ENCODE measurements at regions not wholly inside any gene's neighbourhood (a gene's known extent, or its start where the extent isn't known, plus 50 kb on each side); places are given as distances from the start of the nearest gene placed in this dataset.

DNA sequence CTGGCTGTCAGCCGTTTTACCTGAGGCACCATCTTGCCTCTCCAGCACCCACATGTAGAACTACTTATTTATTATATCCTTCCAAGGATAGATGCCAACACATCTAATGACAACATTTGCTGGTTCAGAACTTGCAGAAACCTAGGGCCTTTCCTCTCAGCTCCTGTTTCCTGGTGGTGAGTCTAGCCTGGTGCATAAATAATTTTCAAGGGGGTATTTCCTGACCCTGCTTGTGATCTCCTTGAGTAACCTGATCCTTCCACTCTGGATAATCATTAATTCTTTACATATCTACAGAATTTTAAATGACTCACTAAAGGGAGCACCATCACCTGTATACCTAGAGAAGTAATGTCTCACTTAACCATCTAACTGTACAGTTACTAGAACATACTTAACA lies 153.4 kb downstream of the PPARGC1A start:
- WGBS (ENCODE audit: insufficient coverage): 88% methylated on average over 1 of the region's 1 CpG
- Mint-ChIP-seq H3K27me3 (no peaks in the 10 kb centered on the region), H3K4me1 (no peaks in the 10 kb centered on the region), H3K9me3 (ENCODE audit: insufficient read depth) (no peaks in the 10 kb centered on the region), H3K4me3 (no peak overlapping the region), H3K27ac (no peak overlapping the region)
- no peaks in the 10 kb centered on the region for H3K79me2 ChIP-seq (ENCODE audit: control insufficient read depth, insufficient read depth, low read length)
- no peaks in the 10 kb centered on the region for H3K4me1 ChIP-seq (ENCODE audit: control insufficient read depth in 2 of 2, insufficient read depth in 2 of 2, low read length in 2 of 2)
- no peak for DNase-seq
- H4K20me1 ChIP-seq (ENCODE audit: control insufficient read depth, insufficient read depth, low read length, poor library complexity, severe bottlenecking): no peaks in the 10 kb centered on the region
- H3K27me3 ChIP-seq (replicated peaks in 1 of 4; ENCODE audit: control extremely low read depth in 1 of 4, control insufficient read depth in 3 of 4, insufficient read depth in 4 of 4, low read length in 3 of 4): no peaks in the 10 kb centered on the region
- no peak overlapping the region for H3K9ac ChIP-seq (ENCODE audit: low read length)
- no peaks in the 10 kb centered on the region for H3K36me3 ChIP-seq (replicated peaks in 1 of 2; ENCODE audit: control extremely low read depth in 1 of 2, control insufficient read depth in 1 of 2, extremely low read depth in 1 of 2, insufficient read depth in 2 of 2, low read length in 1 of 2)
- ATAC-seq (ENCODE audit: low read depth): no peak
- ChIA-PET CTCF (no interaction called here), POLR2A (no interaction called here)
- TF ChIP-seq CTCF (IDR thresholded peaks at IDR 0.05): no peak
- no peak for TF ChIP-seq EZH2 (IDR thresholded peaks at IDR 0.05; ENCODE audit: borderline replicate concordance, insufficient read depth, low read depth, low read length, poor library complexity, severe bottlenecking)
- intact Hi-C loops (cut with micrococcal nuclease): no loop called here
- no peak overlapping the region for H2AFZ ChIP-seq (ENCODE audit: insufficient read depth, low read depth, low read length, poor library complexity, severe bottlenecking)
- H3K9me3 ChIP-seq (ENCODE audit: control extremely low read depth in 1 of 3, control insufficient read depth in 2 of 3, insufficient read depth in 1 of 3, low read length in 2 of 3): peaks cover 0 to 1% (median 0%) of the 10 kb centered on the region in 3 donors
- no peak overlapping the region for H3K27ac ChIP-seq (ENCODE audit: low read length in 2 of 2)
- H3K4me2 ChIP-seq (replicated peaks; ENCODE audit: low read depth, low read length, poor library complexity, severe bottlenecking): no peak overlapping the region
- H3K4me3 ChIP-seq (ENCODE audit: control extremely low read depth in 1 of 5, extremely low read depth in 1 of 5, insufficient read depth in 1 of 5, low read depth in 2 of 5, low read length in 4 of 5): no peak overlapping the region

- CTCF ChIA-PET: no interaction called here
- no peaks in the 10 kb centered on the region for H3K4me1 Mint-ChIP-seq
- no peaks in the 10 kb centered on the region for H3K79me2 ChIP-seq (ENCODE audit: control insufficient read depth, insufficient read depth, low read length)
- H3K36me3 ChIP-seq (replicated peaks in 1 of 2; ENCODE audit: control extremely low read depth in 1 of 2, control insufficient read depth in 1 of 2, extremely low read depth in 1 of 2, insufficient read depth in 2 of 2, low read length in 1 of 2): no peaks in the 10 kb centered on the region
- H3K9me3 Mint-ChIP-seq (ENCODE audit: insufficient read depth): peaks cover 2% of the 10 kb centered on the region
- peaks cover 0 to 1% (median 0%) of the 10 kb centered on the region in 3 donors for H3K9me3 ChIP-seq (ENCODE audit: control extremely low read depth in 1 of 3, control insufficient read depth in 2 of 3, insufficient read depth in 1 of 3, low read length in 2 of 3)
- H3K27me3 Mint-ChIP-seq: no peaks in the 10 kb centered on the region
- DNase-seq (no peak), ATAC-seq (ENCODE audit: low read depth) (no peak)
- no peak overlapping the region for H3K4me3 Mint-ChIP-seq
- H3K27ac Mint-ChIP-seq: no peak overlapping the region
- H3K27me3 ChIP-seq (replicated peaks in 1 of 4; ENCODE audit: control extremely low read depth in 1 of 4, control insufficient read depth in 3 of 4, insufficient read depth in 4 of 4, low read length in 3 of 4): no peaks in the 10 kb centered on the region
- TF ChIP-seq EZH2 (IDR thresholded peaks at IDR 0.05; ENCODE audit: borderline replicate concordance, insufficient read depth, low read depth, low read length, poor library complexity, severe bottlenecking): no peak
- TF ChIP-seq CTCF (IDR thresholded peaks at IDR 0.05): no peak
- no peak overlapping the region for H3K9ac ChIP-seq (ENCODE audit: low read length)
- H3K4me1 ChIP-seq (ENCODE audit: control insufficient read depth in 2 of 2, insufficient read depth in 2 of 2, low read length in 2 of 2): no peaks in the 10 kb centered on the region
- POLR2A ChIA-PET: no interaction called here
- H3K4me2 ChIP-seq (replicated peaks; ENCODE audit: low read depth, low read length, poor library complexity, severe bottlenecking): no peak overlapping the region
- H3K4me3 ChIP-seq (ENCODE audit: control extremely low read depth in 1 of 5, extremely low read depth in 1 of 5, insufficient read depth in 1 of 5, low read depth in 2 of 5, low read length in 4 of 5): no peak overlapping the region
- intact Hi-C loops (cut with micrococcal nuclease): no loop called here
- H2AFZ ChIP-seq (ENCODE audit: insufficient read depth, low read depth, low read length, poor library complexity, severe bottlenecking): no peak overlapping the region
- H3K27ac ChIP-seq (ENCODE audit: low read length in 2 of 2): no peak overlapping the region
- WGBS (ENCODE audit: insufficient coverage): no CpG with 5 or more reads among the region's 1 CpG
- no peaks in the 10 kb centered on the region for H4K20me1 ChIP-seq (ENCODE audit: control insufficient read depth, insufficient read depth, low read length, poor library complexity, severe bottlenecking)
Observed at GRCh38 chr4:23734000-23734399, 155.8 kb downstream of the PPARGC1A start.
